Epithelial cell of esophagus (primary cell): ENCODE measurements at regions not wholly inside any gene's neighbourhood (a gene's known extent, or its start where the extent isn't known, plus 50 kb on each side); places are given as distances from the start of the nearest gene placed in this dataset.
A peak's percentile ranks its signal among the peaks of the same experiment; 100 is the strongest.

Experiments used
- DNase-seq: peaks from one replicate; pipeline ENCODE4 v3.0.0; 2010; ENCODE audit warnings: low read depth
- H3K4me3 ChIP-seq: 2 replicates; pipeline ENCODE4 v1.5.1; 2011; ENCODE audit warnings: mild to moderate bottlenecking, low read length, control low read depth
- TF ChIP-seq, protein P1 (sequence below): IDR thresholded peaks from 2 replicates; pipeline ENCODE4 v1.5.1; 2011; ENCODE audit warnings: low read depth, mild to moderate bottlenecking, low read length, control low read depth, inconsistent platforms; ENCODE audit not compliant: insufficient read depth; ENCODE audit errors: missing control alignments

- no peak overlapping the region for H3K4me3 ChIP-seq
- TF ChIP-seq, protein P1, sequence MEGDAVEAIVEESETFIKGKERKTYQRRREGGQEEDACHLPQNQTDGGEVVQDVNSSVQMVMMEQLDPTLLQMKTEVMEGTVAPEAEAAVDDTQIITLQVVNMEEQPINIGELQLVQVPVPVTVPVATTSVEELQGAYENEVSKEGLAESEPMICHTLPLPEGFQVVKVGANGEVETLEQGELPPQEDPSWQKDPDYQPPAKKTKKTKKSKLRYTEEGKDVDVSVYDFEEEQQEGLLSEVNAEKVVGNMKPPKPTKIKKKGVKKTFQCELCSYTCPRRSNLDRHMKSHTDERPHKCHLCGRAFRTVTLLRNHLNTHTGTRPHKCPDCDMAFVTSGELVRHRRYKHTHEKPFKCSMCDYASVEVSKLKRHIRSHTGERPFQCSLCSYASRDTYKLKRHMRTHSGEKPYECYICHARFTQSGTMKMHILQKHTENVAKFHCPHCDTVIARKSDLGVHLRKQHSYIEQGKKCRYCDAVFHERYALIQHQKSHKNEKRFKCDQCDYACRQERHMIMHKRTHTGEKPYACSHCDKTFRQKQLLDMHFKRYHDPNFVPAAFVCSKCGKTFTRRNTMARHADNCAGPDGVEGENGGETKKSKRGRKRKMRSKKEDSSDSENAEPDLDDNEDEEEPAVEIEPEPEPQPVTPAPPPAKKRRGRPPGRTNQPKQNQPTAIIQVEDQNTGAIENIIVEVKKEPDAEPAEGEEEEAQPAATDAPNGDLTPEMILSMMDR = no peak
- DNase-seq = no peak
Measured at GRCh38 chr2:223232285-223232684, 180.3 kb downstream of the KCNE4 start.

GRCh38 chr2:223232896-223233295 lies 180.9 kb downstream of the KCNE4 start:
- H3K4me3 ChIP-seq = no peak overlapping the region
- TF ChIP-seq, protein P1 = no peak
- DNase-seq = no peak

DNA sequence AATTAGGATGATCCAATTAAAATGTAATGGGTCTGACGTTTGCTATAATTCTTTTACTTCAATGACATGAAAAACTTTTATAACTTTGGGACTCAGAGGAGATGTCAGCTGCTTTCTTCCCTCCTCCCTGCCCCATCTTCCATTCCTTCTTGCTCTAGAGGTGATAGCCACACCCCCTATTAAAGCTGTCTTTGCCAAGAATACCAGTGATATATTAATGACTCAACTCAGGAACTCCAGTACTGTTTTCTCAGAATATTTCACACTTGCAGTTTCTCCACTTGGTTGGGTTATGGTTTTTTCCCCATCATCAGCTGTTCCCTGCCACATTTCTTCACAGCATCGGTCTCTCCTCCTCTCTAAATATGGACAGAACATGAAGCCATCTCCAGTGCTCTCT lies 184.0 kb downstream of the KCNE4 start:
- peak; percentile 73 for DNase-seq
- no peak overlapping the region for H3K4me3 ChIP-seq
- TF ChIP-seq, protein P1 = no peak

DNA sequence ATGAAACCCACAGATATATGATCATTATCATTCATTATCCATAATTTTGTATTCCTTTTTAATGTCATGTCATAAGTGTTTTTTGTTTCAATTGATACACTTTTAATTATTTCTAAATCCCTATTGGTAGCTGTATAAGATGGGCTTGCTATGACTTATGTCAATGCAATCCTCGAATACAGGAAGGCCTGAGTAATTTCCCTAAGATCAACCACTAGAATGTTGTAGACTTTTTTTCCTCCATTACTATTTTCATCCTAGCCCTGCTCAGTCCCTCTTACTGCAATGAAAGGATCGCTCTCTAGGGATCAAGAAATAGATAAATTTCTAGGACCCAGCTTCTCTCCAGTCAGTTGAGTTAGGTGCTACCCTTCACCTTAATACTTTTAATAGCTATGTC lies 186.3 kb downstream of the KCNE4 start:
- no peak overlapping the region for H3K4me3 ChIP-seq
- no peak for DNase-seq
- TF ChIP-seq, protein P1 = no peak

DNA sequence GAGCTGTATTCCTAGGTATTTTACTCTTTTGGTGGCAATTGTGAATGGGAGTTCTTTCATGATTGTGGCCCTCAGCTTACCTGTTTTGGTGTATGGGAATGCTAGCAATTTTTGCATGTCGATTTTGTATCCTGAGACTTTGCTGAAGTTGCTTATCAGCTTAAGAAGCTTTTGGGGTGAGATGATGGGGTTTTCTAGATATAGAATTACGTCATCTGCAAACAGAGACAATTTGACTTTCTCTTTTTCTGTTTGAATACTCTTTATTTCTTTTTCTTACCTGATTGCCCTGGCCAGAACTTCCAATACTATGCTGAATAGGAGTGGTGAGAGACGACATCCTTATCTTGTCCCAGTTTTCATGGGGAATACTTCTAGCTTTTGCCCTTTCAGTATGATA lies 191.2 kb downstream of the KCNE4 start:
- TF ChIP-seq, protein P1 = no peak
- no peak overlapping the region for H3K4me3 ChIP-seq

GRCh38 chr2:223247136-223247535 lies 195.1 kb downstream of the KCNE4 start:
- H3K4me3 ChIP-seq = no peak overlapping the region
- peak; percentile 63 for DNase-seq
- TF ChIP-seq, protein P1 = peak; percentile 75

More for the DNA sequence above, 191.2 kb downstream of the KCNE4 start:
- DNase-seq = no peak

- TF ChIP-seq, protein P1 = no peak
- no peak for DNase-seq
- no peak overlapping the region for H3K4me3 ChIP-seq
Measured at GRCh38 chr2:223251656-223252229, 199.8 kb downstream of the KCNE4 start.
